MCF 10A (cell line): ENCODE measurements at regions not wholly inside any gene's neighbourhood (a gene's known extent, or its start where the extent isn't known, plus 50 kb on each side); places are given as distances from the start of the nearest gene placed in this dataset.

Experiments
- BruUV-seq: library from RNA; stranded (reverse); fragments of 400-500 nt; replicated peaks from 2 replicates; lab custom pipeline; 2021; lab: Mats Ljungman, UMichigan
- CTCF ChIA-PET: fragments of 300-600 bp; sonication (Branson Sonifier 250); formaldehyde crosslinking; extraction: SDS; loops from one replicate; lab custom pipeline; 2021; ENCODE audit warnings: antibody characterized with exemption, inconsistent platforms; lab: Yijun Ruan, JAX
- POLR2A ChIA-PET: fragments of 300-600, 350-650 bp; sonication (Branson Sonifier 250); formaldehyde crosslinking; extraction: SDS; loops from one replicate; lab custom pipeline; 2020; ENCODE audit warnings: antibody characterized with exemption, inconsistent platforms; lab: Yijun Ruan, JAX
- DNase-seq: peaks from one replicate; pipeline ENCODE4 v3.0.0-alpha.2; 2018; ENCODE audit not compliant: unreplicated experiment
- H3K27ac Mint-ChIP-seq: one replicate; pipeline ENCODE4 v1.8.0; 2022; ENCODE audit warnings: mild to moderate bottlenecking, low read depth, mixed read lengths; ENCODE audit not compliant: unreplicated experiment
- H3K27me3 Mint-ChIP-seq: one replicate; pipeline ENCODE4 v1.8.0; 2022; ENCODE audit warnings: mixed read lengths; ENCODE audit not compliant: insufficient read depth, unreplicated experiment
- H3K36me3 Mint-ChIP-seq: one replicate; pipeline ENCODE4 v1.8.0; 2022; ENCODE audit warnings: mild to moderate bottlenecking, moderate library complexity, mixed read lengths; ENCODE audit not compliant: insufficient read depth, unreplicated experiment
- H3K4me1 Mint-ChIP-seq: one replicate; pipeline ENCODE4 v1.8.0; 2022; ENCODE audit warnings: mixed read lengths; ENCODE audit not compliant: insufficient read depth, unreplicated experiment
- H3K4me3 Mint-ChIP-seq: one replicate; pipeline ENCODE4 v1.8.0; 2022; ENCODE audit warnings: mild to moderate bottlenecking, moderate library complexity, mixed read lengths; ENCODE audit not compliant: unreplicated experiment
- H3K9me3 Mint-ChIP-seq: one replicate; pipeline ENCODE4 v1.8.0; 2022; ENCODE audit warnings: mixed read lengths; ENCODE audit not compliant: unreplicated experiment
- intact Hi-C: fragments of 100-400 bp; cut with micrococcal nuclease; formaldehyde crosslinking; loops from 2 replicates; pipeline ENCODE4 v1.14.1; 2022
- TF ChIP-seq, protein P1 (sequence below): fragments of 200-600 bp; IDR thresholded peaks from one replicate; pipeline ENCODE4 v1.8.0; 2022; ENCODE audit warnings: antibody characterized with exemption, mild to moderate bottlenecking; ENCODE audit not compliant: unreplicated experiment

DNA sequence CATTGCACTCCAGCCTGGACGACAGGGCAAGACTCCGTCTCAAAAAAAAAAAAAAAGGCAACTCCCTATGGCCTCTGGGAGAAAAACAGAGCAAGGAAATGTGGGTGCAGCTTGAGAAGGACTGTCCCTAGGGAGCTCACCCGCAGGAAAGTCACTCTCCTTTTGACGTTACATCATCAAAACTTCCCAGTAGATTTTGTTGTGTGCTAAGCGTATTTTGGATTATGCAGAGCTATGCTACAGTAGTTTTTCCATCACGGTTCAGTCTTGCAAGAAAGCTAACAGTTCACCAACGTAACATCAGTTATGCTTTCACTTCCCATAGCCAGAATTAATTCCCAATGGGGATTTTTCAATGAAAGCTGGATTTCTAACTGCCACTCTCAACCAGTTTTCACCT lies 138.8 kb downstream of the HSD17B3 start:
- TF ChIP-seq, protein P1, sequence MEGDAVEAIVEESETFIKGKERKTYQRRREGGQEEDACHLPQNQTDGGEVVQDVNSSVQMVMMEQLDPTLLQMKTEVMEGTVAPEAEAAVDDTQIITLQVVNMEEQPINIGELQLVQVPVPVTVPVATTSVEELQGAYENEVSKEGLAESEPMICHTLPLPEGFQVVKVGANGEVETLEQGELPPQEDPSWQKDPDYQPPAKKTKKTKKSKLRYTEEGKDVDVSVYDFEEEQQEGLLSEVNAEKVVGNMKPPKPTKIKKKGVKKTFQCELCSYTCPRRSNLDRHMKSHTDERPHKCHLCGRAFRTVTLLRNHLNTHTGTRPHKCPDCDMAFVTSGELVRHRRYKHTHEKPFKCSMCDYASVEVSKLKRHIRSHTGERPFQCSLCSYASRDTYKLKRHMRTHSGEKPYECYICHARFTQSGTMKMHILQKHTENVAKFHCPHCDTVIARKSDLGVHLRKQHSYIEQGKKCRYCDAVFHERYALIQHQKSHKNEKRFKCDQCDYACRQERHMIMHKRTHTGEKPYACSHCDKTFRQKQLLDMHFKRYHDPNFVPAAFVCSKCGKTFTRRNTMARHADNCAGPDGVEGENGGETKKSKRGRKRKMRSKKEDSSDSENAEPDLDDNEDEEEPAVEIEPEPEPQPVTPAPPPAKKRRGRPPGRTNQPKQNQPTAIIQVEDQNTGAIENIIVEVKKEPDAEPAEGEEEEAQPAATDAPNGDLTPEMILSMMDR = no peak
- H3K27ac Mint-ChIP-seq = no peak overlapping the region
- POLR2A ChIA-PET = no interaction called here
- intact Hi-C loops = no loop called here
- no peak overlapping the region for H3K4me3 Mint-ChIP-seq
- DNase-seq = no peak
- no peaks in the 10 kb centered on the region for H3K9me3 Mint-ChIP-seq
- no peaks in the 10 kb centered on the region for H3K4me1 Mint-ChIP-seq
- no TSS peak for BruUV-seq
- H3K27me3 Mint-ChIP-seq = peaks cover 54% of the 10 kb centered on the region
- CTCF ChIA-PET = interaction anchor here (0.6 to 0.9 kb wide), 3 partner anchors 54 to 935 kb away, joined by 4 to 5 read pairs (median 4); no protein-coding TSS in a partner anchor
- no peaks in the 10 kb centered on the region for H3K36me3 Mint-ChIP-seq

DNA sequence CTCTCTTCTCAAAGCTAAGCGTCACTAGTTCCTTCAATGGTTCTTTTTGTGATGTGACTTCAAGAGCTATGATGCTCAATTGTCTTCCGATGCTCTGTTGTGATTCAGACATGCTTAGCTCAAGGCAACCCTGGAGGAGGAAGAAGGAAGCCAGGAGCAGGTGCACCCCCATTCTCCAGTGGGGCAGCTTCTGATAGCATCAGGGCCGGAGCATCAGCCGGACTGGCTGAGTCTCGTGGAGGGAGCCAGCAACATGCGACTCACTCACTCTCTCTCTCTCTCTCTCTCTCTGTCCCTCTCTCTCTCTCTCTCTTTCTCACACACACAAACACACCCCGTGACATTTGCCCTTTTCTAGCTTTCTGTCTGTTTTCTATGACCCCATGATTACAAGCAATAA lies 140.2 kb downstream of the HSD17B3 start:
- Mint-ChIP-seq H3K9me3 (no peaks in the 10 kb centered on the region), H3K27me3 (peaks cover 54% of the 10 kb centered on the region), H3K36me3 (no peaks in the 10 kb centered on the region), H3K27ac (no peak overlapping the region), H3K4me1 (no peaks in the 10 kb centered on the region), H3K4me3 (no peak overlapping the region)
- ChIA-PET CTCF (interaction anchor here (0.6 kb wide), 1 partner anchor 1123 kb away, joined by 3 read pairs; no protein-coding TSS in a partner anchor), POLR2A (interaction anchor here (0.7 kb wide), 1 partner anchor 18 kb away, joined by 3 read pairs; no protein-coding TSS in a partner anchor)
- no TSS peak for BruUV-seq
- intact Hi-C loops = no loop called here
- no peak for DNase-seq
- TF ChIP-seq, protein P1 = no peak

DNA sequence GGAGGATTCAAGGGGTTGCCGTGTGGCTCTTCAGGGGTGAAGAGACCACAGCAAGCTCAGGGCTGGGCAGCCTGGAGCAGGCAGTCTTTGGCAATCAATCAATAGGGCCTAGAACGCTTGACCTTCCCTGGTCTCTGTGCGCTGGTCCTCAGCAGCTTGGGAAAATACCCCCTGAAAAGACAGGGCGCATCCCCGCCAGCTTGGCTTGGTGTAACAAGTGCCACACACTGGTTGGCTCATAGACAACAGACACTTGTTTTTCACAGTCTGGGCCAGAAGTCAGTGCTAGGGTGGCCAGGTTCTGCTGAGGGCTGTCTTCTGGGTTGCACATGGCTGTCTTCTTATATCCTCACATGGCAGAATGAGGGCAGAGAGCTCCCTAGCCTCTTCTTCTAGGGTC lies 141.1 kb downstream of the HSD17B3 start:
- H3K27ac Mint-ChIP-seq = no peak overlapping the region
- H3K4me3 Mint-ChIP-seq = no peak overlapping the region
- intact Hi-C loops = no loop called here
- CTCF ChIA-PET = no interaction called here
- TF ChIP-seq, protein P1 = no peak
- H3K27me3 Mint-ChIP-seq = peaks cover 54% of the 10 kb centered on the region
- no TSS peak for BruUV-seq
- DNase-seq = no peak
- no peaks in the 10 kb centered on the region for H3K4me1 Mint-ChIP-seq
- H3K36me3 Mint-ChIP-seq = no peaks in the 10 kb centered on the region
- no peaks in the 10 kb centered on the region for H3K9me3 Mint-ChIP-seq
- POLR2A ChIA-PET = no interaction called here

DNA sequence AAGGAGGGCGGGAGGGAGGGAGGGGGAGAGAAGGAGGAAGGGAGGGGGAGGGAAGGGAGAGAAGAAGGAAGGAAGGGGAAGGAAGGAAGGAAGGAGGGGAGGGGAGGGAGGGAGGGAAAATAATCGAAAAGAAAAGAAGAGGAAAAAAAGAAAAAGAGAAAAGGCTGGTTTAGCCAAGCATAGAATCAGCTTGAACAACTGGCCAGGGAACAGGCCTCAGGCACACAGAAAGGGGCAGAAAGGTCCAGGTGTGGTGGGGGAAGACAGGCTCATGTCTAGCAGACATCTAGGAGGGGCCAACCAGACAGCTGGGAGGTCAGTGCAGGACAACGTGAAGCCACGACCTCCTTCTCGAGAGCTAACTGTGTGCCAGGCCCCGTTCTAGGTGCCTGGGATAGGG lies 141.8 kb downstream of the HSD17B3 start:
- Mint-ChIP-seq H3K27me3 (peaks cover 54% of the 10 kb centered on the region), H3K4me3 (no peak overlapping the region), H3K4me1 (no peaks in the 10 kb centered on the region), H3K36me3 (no peaks in the 10 kb centered on the region), H3K27ac (no peak overlapping the region), H3K9me3 (no peaks in the 10 kb centered on the region)
- no peak for DNase-seq
- ChIA-PET CTCF (no interaction called here), POLR2A (no interaction called here)
- intact Hi-C loops = no loop called here
- BruUV-seq = no TSS peak
- TF ChIP-seq, protein P1 = no peak
